Adrenal gland (tissue), 5 donors: ENCODE measurements at regions not wholly inside any gene's neighbourhood (a gene's known extent, or its start where the extent isn't known, plus 50 kb on each side); places are given as distances from the start of the nearest gene placed in this dataset.

ENCODE experiments used
- POLR2A ChIP-seq, 2 donors: fragments of 450-650 bp; IDR thresholded peaks; one replicate each; pipeline ENCODE4 v1.6.1; 2017; ENCODE audit warnings: antibody characterized with exemption in 2 of 2, mild to moderate bottlenecking in 2 of 2, moderate library complexity in 1 of 2
- TF ChIP-seq, protein P1 (sequence below), 6 experiments: fragments of 450-650 bp in 4 of 6; fragments of 200-600 bp in 2 of 6; sonication (generic) in 1 of 6; IDR thresholded peaks; 1 replicate in 5 of 6; 2 replicates in 1 of 6; pipeline versions ENCODE4 v1.5.1 to v1.8.0; 2016 to 2021; ENCODE audit warnings: antibody characterized with exemption in 6 of 6, mild to moderate bottlenecking in 2 of 6, moderate library complexity in 1 of 6
- donor health status: DM: no; HTN: no; CAD: no.

DNA sequence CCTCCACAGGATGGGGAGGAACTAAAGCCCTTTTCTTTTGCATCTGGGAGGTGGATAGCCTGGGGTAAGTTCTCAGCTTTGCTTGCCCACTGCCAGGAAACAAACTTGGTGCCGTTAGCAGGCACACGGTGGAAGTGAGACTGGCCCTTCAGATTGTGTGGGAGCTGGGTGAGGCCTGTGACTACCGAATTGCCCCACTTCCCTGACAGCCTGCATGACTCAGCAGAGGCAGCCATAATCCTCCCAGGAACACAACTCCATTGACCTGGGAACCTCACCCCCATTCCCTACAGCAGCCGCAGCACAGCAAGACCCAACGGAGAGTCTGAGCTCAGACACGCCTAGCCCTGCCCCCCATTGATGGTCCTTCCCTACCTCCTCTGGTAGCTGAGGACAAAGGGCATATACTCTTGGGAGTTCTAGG, 282.6 kb downstream of the KLF13 start:
- TF ChIP-seq, protein P1, sequence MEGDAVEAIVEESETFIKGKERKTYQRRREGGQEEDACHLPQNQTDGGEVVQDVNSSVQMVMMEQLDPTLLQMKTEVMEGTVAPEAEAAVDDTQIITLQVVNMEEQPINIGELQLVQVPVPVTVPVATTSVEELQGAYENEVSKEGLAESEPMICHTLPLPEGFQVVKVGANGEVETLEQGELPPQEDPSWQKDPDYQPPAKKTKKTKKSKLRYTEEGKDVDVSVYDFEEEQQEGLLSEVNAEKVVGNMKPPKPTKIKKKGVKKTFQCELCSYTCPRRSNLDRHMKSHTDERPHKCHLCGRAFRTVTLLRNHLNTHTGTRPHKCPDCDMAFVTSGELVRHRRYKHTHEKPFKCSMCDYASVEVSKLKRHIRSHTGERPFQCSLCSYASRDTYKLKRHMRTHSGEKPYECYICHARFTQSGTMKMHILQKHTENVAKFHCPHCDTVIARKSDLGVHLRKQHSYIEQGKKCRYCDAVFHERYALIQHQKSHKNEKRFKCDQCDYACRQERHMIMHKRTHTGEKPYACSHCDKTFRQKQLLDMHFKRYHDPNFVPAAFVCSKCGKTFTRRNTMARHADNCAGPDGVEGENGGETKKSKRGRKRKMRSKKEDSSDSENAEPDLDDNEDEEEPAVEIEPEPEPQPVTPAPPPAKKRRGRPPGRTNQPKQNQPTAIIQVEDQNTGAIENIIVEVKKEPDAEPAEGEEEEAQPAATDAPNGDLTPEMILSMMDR (IDR thresholded peaks at IDR 0.05): no peak
- no peak for TF ChIP-seq POLR2A (IDR thresholded peaks at IDR 0.05)
